K562 (cell line): ENCODE measurements at regions not wholly inside any gene's neighbourhood (a gene's known extent, or its start where the extent isn't known, plus 50 kb on each side); places are given as distances from the start of the nearest gene placed in this dataset.

ENCODE experiments used
- ATAC-seq: fragments of 200-7000 bp; cut with Tn5 transposase; 3 replicates; pipeline ENCODE4 v1.9.1; 2020; ENCODE audit warnings: moderate library complexity
- BruUV-seq: library from RNA; stranded (reverse); fragments of 400-500 nt; replicated peaks from 2 replicates; lab custom pipeline; 2021; lab: Mats Ljungman, UMichigan
- CTCF ChIA-PET: fragments of 300-600 bp; formaldehyde crosslinking; extraction: SDS; loops from one replicate; lab custom pipeline; 2021; ENCODE audit warnings: low intra/inter-chr PET ratio; lab: Yijun Ruan, JAX
- POLR2A ChIA-PET: fragments of 300-600, 350-650 bp; sonication (Branson Sonifier 250); formaldehyde crosslinking; extraction: SDS; loops from one replicate; lab custom pipeline; 2021; ENCODE audit warnings: antibody characterized with exemption, inconsistent platforms; lab: Yijun Ruan, JAX
- DNase-seq, 4 experiments: peaks; one replicate each; pipeline versions ENCODE4 v3.0.0 to v3.0.0-alpha.2; 2011 to 2018; ENCODE audit warnings: low spot score in 3 of 4, mixed read lengths in 3 of 4; ENCODE audit errors: extremely low read depth in 1 of 4
- FAIRE-seq: peaks from 2 replicates; lab custom pipeline; 2011; peaks lifted over from hg19 to GRCh38; lab: Jason Lieb, UNC
- H2AFZ ChIP-seq: 2 replicates; pipeline ENCODE4 v1.6.0; 2011; ENCODE audit warnings: low read depth, low read length, control low read depth, inconsistent platforms
- H3K27ac ChIP-seq: fragments of 200-600 bp; 3 replicates; pipeline ENCODE4 v1.8.0; 2011; ENCODE audit warnings: low read depth, mild to moderate bottlenecking, control low read depth, inconsistent platforms, low read length, moderate library complexity, mixed read lengths; ENCODE audit errors: extremely low read depth
- H3K27me3 ChIP-seq, 2 experiments: fragments of 300-600 bp in 1 of 2; 2 replicates in 1 of 2; 3 replicates in 1 of 2; pipeline versions ENCODE4 v1.6.0 to v1.8.0; 2011; ENCODE audit warnings: inconsistent platforms in 2 of 2, low read length in 2 of 2, mild to moderate bottlenecking in 1 of 2, mixed read lengths in 1 of 2, moderate library complexity in 1 of 2; ENCODE audit not compliant: control insufficient read depth in 2 of 2, insufficient read depth in 2 of 2
- H3K36me3 ChIP-seq: fragments of 300-600 bp; 3 replicates; pipeline ENCODE4 v1.8.0; 2011; ENCODE audit warnings: mild to moderate bottlenecking, low read length, inconsistent platforms; ENCODE audit not compliant: control insufficient read depth, insufficient read depth
- H3K4me1 ChIP-seq, 2 experiments: fragments of 200-600 bp in 1 of 2; replicated peaks in 1 of 2; 2 replicates in 1 of 2; 3 replicates in 1 of 2; pipeline versions ENCODE4 v1.5.1 to v1.8.0; 2011; ENCODE audit warnings: inconsistent platforms in 2 of 2, low read length in 2 of 2, mild to moderate bottlenecking in 1 of 2, mixed read lengths in 1 of 2, moderate library complexity in 1 of 2; ENCODE audit not compliant: control insufficient read depth in 2 of 2, insufficient read depth in 2 of 2
- H3K4me2 ChIP-seq: 2 replicates; pipeline ENCODE4 v1.6.1; 2011; ENCODE audit warnings: low read length, control low read depth, inconsistent platforms, mixed read lengths; ENCODE audit not compliant: insufficient read depth
- H3K4me3 ChIP-seq: fragments of 200-600 bp; sonication (generic), shearing (Covaris generic); 2 replicates; pipeline ENCODE4 v1.5.1; 2016; ENCODE audit warnings: control low read depth, inconsistent platforms
- H3K79me2 ChIP-seq: fragments of 200-600 bp; 3 replicates; pipeline ENCODE4 v1.8.0; 2011; ENCODE audit warnings: low read length, inconsistent platforms; ENCODE audit not compliant: control insufficient read depth, insufficient read depth
- H3K9ac ChIP-seq, 2 experiments: 2 replicates each; pipeline versions ENCODE4 v1.6.0 to v1.6.1; 2011; ENCODE audit warnings: low read depth in 2 of 2, low read length in 2 of 2, control low read depth in 1 of 2, inconsistent platforms in 1 of 2, mild to moderate bottlenecking in 1 of 2, mixed read lengths in 1 of 2; ENCODE audit not compliant: insufficient read depth in 1 of 2
- H3K9me1 ChIP-seq: one replicate; pipeline ENCODE4 v1.6.0; 2011; ENCODE audit warnings: inconsistent platforms, mild to moderate bottlenecking, low read length, moderate library complexity; ENCODE audit not compliant: control insufficient read depth, insufficient read depth
- H3K9me3 ChIP-seq: replicated peaks from 2 replicates; pipeline ENCODE4 v1.5.1; 2011; ENCODE audit warnings: low read depth, low read length, inconsistent platforms; ENCODE audit not compliant: control insufficient read depth, insufficient read depth
- H4K20me1 ChIP-seq: replicated peaks from 2 replicates; pipeline ENCODE4 v1.6.1; 2011; ENCODE audit warnings: low read length, inconsistent platforms, mixed read lengths; ENCODE audit not compliant: control insufficient read depth, insufficient read depth
- CEBPG ChIP-seq, 3 experiments: fragments of 200-800 bp in 1 of 3; sonication (Bioruptor generic) in 1 of 3; sonication (generic) in 1 of 3; formaldehyde crosslinking in 1 of 3; IDR thresholded peaks in 2 of 3; conservative IDR thresholded peaks in 1 of 3; 2 replicates each; pipeline versions ENCODE4 v1.6.1 to v1.8.0; 2016 to 2022; ENCODE audit warnings: missing compliant biosample characterization in 2 of 3, missing genetic modification characterization in 2 of 3, mild to moderate bottlenecking in 1 of 3, missing genetic modification reagents in 1 of 3
- JUND ChIP-seq, 2 experiments: IDR thresholded peaks; 2 replicates in 1 of 2; 3 replicates in 1 of 2; pipeline ENCODE4 v1.6.1; 2011; ENCODE audit warnings: borderline replicate concordance in 2 of 2, low read depth in 2 of 2, low read length in 2 of 2, improper control_type of control experiment in 1 of 2, missing biosample characterization in 1 of 2, missing genetic modification characterization in 1 of 2, missing genetic modification reagents in 1 of 2
- RHOXF2B ChIP-seq: fragments of 250-450 bp; sonication (Bioruptor Pico); conservative IDR thresholded peaks from 2 replicates; pipeline ENCODE4 v1.5.1; 2021
- ZNF274 ChIP-seq: IDR thresholded peaks from 2 replicates; pipeline ENCODE4 v1.6.1; 2011; ENCODE audit warnings: low read depth, mild to moderate bottlenecking, low read length, moderate library complexity, borderline replicate concordance
- ZNF76 ChIP-seq: fragments of 250-450 bp; sonication (Bioruptor Pico); IDR thresholded peaks from 2 replicates; pipeline ENCODE4 v1.4.0; 2020; ENCODE audit warnings: mild to moderate bottlenecking, moderate library complexity, borderline replicate concordance
- WGBS: fragments of 100-300 bp; shearing (Covaris generic); methylation state at CpG from one replicate; pipeline ENCODE4 v1.1.6; 2016; ENCODE audit warnings: low coverage, mixed read lengths; ENCODE audit not compliant: insufficient coverage; ENCODE audit errors: missing lambda C conversion rate; 5-methylcytosine and 5-hydroxymethylcytosine counted together
- in situ Hi-C: fragments of 300-500 bp; cut with MboI; formaldehyde crosslinking; loops from 4 replicates; pipeline ENCODE4 v1.15.0; 2018; ENCODE audit warnings: inconsistent platforms, mixed read lengths
- intact Hi-C: fragments of 100-400 bp; cut with micrococcal nuclease; formaldehyde crosslinking; loops from 2 replicates; pipeline ENCODE4 v1.14.2; 2022

DNA sequence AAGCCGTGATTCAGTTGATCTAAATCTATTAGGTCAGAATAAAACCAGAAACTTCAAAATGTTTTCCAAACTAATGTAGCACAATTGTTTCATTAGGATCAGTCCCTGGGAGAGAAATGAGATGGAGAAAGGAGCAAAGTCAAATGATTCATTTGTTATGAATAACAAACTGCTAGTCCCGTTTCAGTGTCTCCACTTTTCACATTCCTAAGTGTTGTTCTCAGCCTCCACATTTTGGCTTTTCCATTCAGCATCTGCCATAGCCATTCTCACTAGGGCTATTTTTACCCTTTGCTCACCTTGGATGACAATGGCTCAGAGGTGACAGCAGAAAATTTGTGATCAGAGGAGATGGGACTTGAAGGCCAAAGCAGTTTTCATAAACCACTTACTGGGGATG, 314.1 kb upstream of the KIF2A start:
- ChIA-PET CTCF (no interaction called here), POLR2A (no interaction called here)
- FAIRE-seq (no peak), ATAC-seq (no peak), DNase-seq (no peak)
- no peak overlapping the region for H3K27ac ChIP-seq
- no peak overlapping the region for H3K4me2 ChIP-seq
- intact Hi-C loops: no loop called here
- H3K79me2 ChIP-seq: no peaks in the 10 kb centered on the region
- H3K27me3 ChIP-seq: no peaks in the 10 kb centered on the region
- no peak for TF ChIP-seq ZNF274
- no peak for TF ChIP-seq JUND (IDR thresholded peaks at IDR 0.05; ENCODE audit: borderline replicate concordance, low read depth, low read length)
- TF ChIP-seq JUND (tag; IDR thresholded peaks at IDR 0.05; ENCODE audit: borderline replicate concordance, low read depth, low read length): no peak
- TF ChIP-seq RHOXF2B (CRISPR knock-in tag): no peak
- no peak for TF ChIP-seq CEBPG (CRISPR knock-in tag; IDR thresholded peaks at IDR 0.05)
- TF ChIP-seq CEBPG (tag; conservative IDR thresholded peaks at IDR 0.05 in 1 of 2, IDR thresholded peaks at IDR 0.05 in 1 of 2): no peak
- TF ChIP-seq ZNF76: no peak
- no peaks in the 10 kb centered on the region for H3K36me3 ChIP-seq
- no peaks in the 10 kb centered on the region for H3K9me1 ChIP-seq
- no TSS peak for BruUV-seq
- WGBS: 3% methylated on average over 2 of the region's 2 CpGs
- in situ Hi-C loops: no loop called here
- no peaks in the 10 kb centered on the region for H3K4me1 ChIP-seq
- H3K9ac ChIP-seq: no peak overlapping the region
- no peaks in the 10 kb centered on the region for H3K9me3 ChIP-seq
- H4K20me1 ChIP-seq: no peaks in the 10 kb centered on the region
- no peak overlapping the region for H3K4me3 ChIP-seq
- no peak overlapping the region for H2AFZ ChIP-seq
